NCI-H774 (cell line): ENCODE measurements at regions not wholly inside any gene's neighbourhood (a gene's known extent, or its start where the extent isn't known, plus 50 kb on each side); places are given as distances from the start of the nearest gene placed in this dataset.
"Not testable (repeated sequence)": the region's sequence is repeated elsewhere in the genome, so short reads cannot be mapped to it uniquely, and the experiment has no call there.

Experiments used
- DNase-seq: peaks from one replicate; lab custom pipeline; 2025; lab: John Stamatoyannopoulos, UW

GRCh38 chr9:85077146-85077545, 407.6 kb downstream of the NTRK2 start:
- not testable (repeated sequence) for DNase-seq
